CD4-positive, alpha-beta T cell (primary cell): ENCODE measurements at regions not wholly inside any gene's neighbourhood (a gene's known extent, or its start where the extent isn't known, plus 50 kb on each side); places are given as distances from the start of the nearest gene placed in this dataset.

Source experiments
- ATAC-seq: fragments of 200-7000 bp; cut with Tn5 transposase; one replicate; pipeline ENCODE4 v1.10.0; 2022; ENCODE audit warnings: mild to moderate bottlenecking; ENCODE audit not compliant: poor library complexity
- CTCF ChIA-PET: fragments of 350-600 bp; sonication (Branson Sonifier 250); formaldehyde crosslinking; loops from one replicate; lab custom pipeline; 2021; ENCODE audit warnings: antibody characterized with exemption, inconsistent platforms; lab: Charles Lee
- POLR2A ChIA-PET: fragments of 350-600 bp; sonication (Branson Sonifier 250); formaldehyde crosslinking; loops from one replicate; lab custom pipeline; 2021; ENCODE audit warnings: antibody characterized with exemption, inconsistent platforms; lab: Charles Lee
- DNase-seq, 14 experiments: peaks; one replicate each; pipeline ENCODE4 v3.0.0-alpha.2; 2013 to 2020; ENCODE audit warnings: mixed read lengths in 2 of 14
- H3K27ac ChIP-seq, 2 donors: one replicate each; pipeline versions ENCODE4 v1.5.1 to v1.7.0; 2013; ENCODE audit warnings: low read length in 2 of 2, low read depth in 1 of 2, mild to moderate bottlenecking in 1 of 2
- H3K27me3 ChIP-seq, 2 experiments: 1 replicate in 1 of 2; 2 replicates in 1 of 2; pipeline versions ENCODE4 v1.6.1 to v1.7.0; 2013; ENCODE audit warnings: low read length in 2 of 2, control low read depth in 1 of 2, mild to moderate bottlenecking in 1 of 2, moderate library complexity in 1 of 2; ENCODE audit not compliant: insufficient read depth in 2 of 2, control insufficient read depth in 1 of 2
- H3K36me3 ChIP-seq: one replicate; pipeline ENCODE4 v1.6.1; 2013; ENCODE audit warnings: low read length, control low read depth; ENCODE audit not compliant: insufficient read depth
- H3K4me1 ChIP-seq: one replicate; pipeline ENCODE4 v1.6.1; 2013; ENCODE audit warnings: low read length, control low read depth; ENCODE audit not compliant: insufficient read depth
- H3K4me3 ChIP-seq: one replicate; pipeline ENCODE4 v1.5.1; 2013; ENCODE audit warnings: mild to moderate bottlenecking, low read length, moderate library complexity
- H3K9me3 ChIP-seq, 2 experiments: 1 replicate in 1 of 2; 2 replicates in 1 of 2; pipeline versions ENCODE4 v1.6.1 to v1.7.0; 2013; ENCODE audit warnings: low read length in 2 of 2, mild to moderate bottlenecking in 2 of 2, control low read depth in 1 of 2, moderate library complexity in 1 of 2; ENCODE audit not compliant: control insufficient read depth in 1 of 2, insufficient read depth in 1 of 2
- H3K27ac Mint-ChIP-seq: one replicate; pipeline ENCODE4 v1.8.0; 2020; ENCODE audit warnings: mixed read lengths
- H3K27me3 Mint-ChIP-seq: one replicate; pipeline ENCODE4 v1.8.0; 2021; ENCODE audit warnings: mixed read lengths
- H3K36me3 Mint-ChIP-seq: one replicate; pipeline ENCODE4 v1.8.0; 2021; ENCODE audit warnings: low read depth, mixed read lengths
- H3K4me1 Mint-ChIP-seq: one replicate; pipeline ENCODE4 v1.8.0; 2021; ENCODE audit warnings: low read depth, mixed read lengths
- H3K4me3 Mint-ChIP-seq: one replicate; pipeline ENCODE4 v1.8.0; 2020; ENCODE audit warnings: mild to moderate bottlenecking, mixed read lengths
- H3K9me3 Mint-ChIP-seq: one replicate; pipeline ENCODE4 v1.8.0; 2020; ENCODE audit warnings: mixed read lengths
- intact Hi-C, 2 experiments: fragments of 100-400 bp; cut with DNase I in 1 of 2; cut with micrococcal nuclease in 1 of 2; formaldehyde crosslinking; loops; one replicate each; pipeline versions ENCODE4 v1.15.1 to v1.9.0; 2023 to 2025; cut with DNase I, micrococcal nuclease
- TF ChIP-seq, protein P1 (sequence below): fragments of 200-600 bp; IDR thresholded peaks from one replicate; pipeline ENCODE4 v1.8.0; 2022; ENCODE audit warnings: antibody characterized with exemption, mild to moderate bottlenecking

GRCh38 chr18:78168526-78168925 is 811.1 kb upstream of the SALL3 start:
- peaks cover 0 to 11% of the 10 kb centered on the region in 2 experiments for H3K9me3 ChIP-seq
- Mint-ChIP-seq H3K9me3 (peaks cover 4% of the 10 kb centered on the region), H3K36me3 (no peaks in the 10 kb centered on the region), H3K4me1 (no peaks in the 10 kb centered on the region), H3K27ac (no peak overlapping the region), H3K4me3 (no peak overlapping the region), H3K27me3 (no peaks in the 10 kb centered on the region)
- no peak overlapping the region for H3K27ac ChIP-seq
- no peaks in the 10 kb centered on the region for H3K36me3 ChIP-seq
- DNase-seq: no peak
- H3K27me3 ChIP-seq: no peaks in the 10 kb centered on the region
- no peak overlapping the region for H3K4me3 ChIP-seq
- POLR2A ChIA-PET: no interaction called here
- no peaks in the 10 kb centered on the region for H3K4me1 ChIP-seq
- intact Hi-C loops: loop anchor here in 1 of 2 experiments (10.0 kb wide), 1 partner anchor 64 kb away; no protein-coding TSS in a partner anchor
- CTCF ChIA-PET: no interaction called here
- no peak for ATAC-seq
- TF ChIP-seq, protein P1, sequence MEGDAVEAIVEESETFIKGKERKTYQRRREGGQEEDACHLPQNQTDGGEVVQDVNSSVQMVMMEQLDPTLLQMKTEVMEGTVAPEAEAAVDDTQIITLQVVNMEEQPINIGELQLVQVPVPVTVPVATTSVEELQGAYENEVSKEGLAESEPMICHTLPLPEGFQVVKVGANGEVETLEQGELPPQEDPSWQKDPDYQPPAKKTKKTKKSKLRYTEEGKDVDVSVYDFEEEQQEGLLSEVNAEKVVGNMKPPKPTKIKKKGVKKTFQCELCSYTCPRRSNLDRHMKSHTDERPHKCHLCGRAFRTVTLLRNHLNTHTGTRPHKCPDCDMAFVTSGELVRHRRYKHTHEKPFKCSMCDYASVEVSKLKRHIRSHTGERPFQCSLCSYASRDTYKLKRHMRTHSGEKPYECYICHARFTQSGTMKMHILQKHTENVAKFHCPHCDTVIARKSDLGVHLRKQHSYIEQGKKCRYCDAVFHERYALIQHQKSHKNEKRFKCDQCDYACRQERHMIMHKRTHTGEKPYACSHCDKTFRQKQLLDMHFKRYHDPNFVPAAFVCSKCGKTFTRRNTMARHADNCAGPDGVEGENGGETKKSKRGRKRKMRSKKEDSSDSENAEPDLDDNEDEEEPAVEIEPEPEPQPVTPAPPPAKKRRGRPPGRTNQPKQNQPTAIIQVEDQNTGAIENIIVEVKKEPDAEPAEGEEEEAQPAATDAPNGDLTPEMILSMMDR: no peak

- CTCF ChIA-PET: no interaction called here
Observed at GRCh38 chr18:78169174-78169864, 810.3 kb upstream of the SALL3 start.

GRCh38 chr18:78171954-78172353 is 807.7 kb upstream of the SALL3 start:
- peaks cover 4% of the 10 kb centered on the region for H3K9me3 Mint-ChIP-seq
- POLR2A ChIA-PET: no interaction called here

More at GRCh38 chr18:78169174-78169864, 810.3 kb upstream of the SALL3 start:
- Histone ChIP-seq H3K4me1 (no peaks in the 10 kb centered on the region), H3K27ac (no peak overlapping the region), H3K9me3 (peaks cover 0 to 15% of the 10 kb centered on the region in 2 experiments), H3K27me3 (no peaks in the 10 kb centered on the region), H3K36me3 (no peaks in the 10 kb centered on the region), H3K4me3 (no peak overlapping the region)
- H3K27ac Mint-ChIP-seq: no peak overlapping the region
- DNase-seq (no peak), ATAC-seq (no peak)
- POLR2A ChIA-PET: no interaction called here
- H3K27me3 Mint-ChIP-seq: no peaks in the 10 kb centered on the region
- intact Hi-C loops: loop anchor here in 1 of 2 experiments (10.0 kb wide), 1 partner anchor 65 kb away; no protein-coding TSS in a partner anchor
- no peaks in the 10 kb centered on the region for H3K36me3 Mint-ChIP-seq
- TF ChIP-seq, protein P1: no peak
- H3K4me3 Mint-ChIP-seq: no peak overlapping the region
- H3K9me3 Mint-ChIP-seq: peaks cover 4% of the 10 kb centered on the region
- no peaks in the 10 kb centered on the region for H3K4me1 Mint-ChIP-seq

More at GRCh38 chr18:78171954-78172353, 807.7 kb upstream of the SALL3 start:
- TF ChIP-seq, protein P1: no peak
- Mint-ChIP-seq H3K27me3 (no peaks in the 10 kb centered on the region), H3K27ac (no peak overlapping the region), H3K4me3 (no peak overlapping the region), H3K36me3 (no peaks in the 10 kb centered on the region), H3K4me1 (no peaks in the 10 kb centered on the region)
- no peak for ATAC-seq
- no peaks in the 10 kb centered on the region for H3K4me1 ChIP-seq
- H3K4me3 ChIP-seq: no peak overlapping the region
- H3K36me3 ChIP-seq: no peaks in the 10 kb centered on the region
- peaks cover 0 to 23% of the 10 kb centered on the region in 2 experiments for H3K9me3 ChIP-seq
- intact Hi-C loops: no loop called here
- peaks cover 0 to 2% of the 10 kb centered on the region in 2 experiments for H3K27me3 ChIP-seq
- H3K27ac ChIP-seq: no peak overlapping the region
- CTCF ChIA-PET: no interaction called here
- DNase-seq: no peak
